Right renal pelvis (tissue), 4 donors: ENCODE measurements at regions not wholly inside any gene's neighbourhood (a gene's known extent, or its start where the extent isn't known, plus 50 kb on each side); places are given as distances from the start of the nearest gene placed in this dataset.
"Not testable (repeated sequence)": the region's sequence is repeated elsewhere in the genome, so short reads cannot be mapped to it uniquely, and the experiment has no call there.

Experiments used
- DNase-seq, 4 donors: peaks; one replicate each; pipeline ENCODE4 v3.0.0-alpha.2; 2013; ENCODE audit warnings: low read depth in 4 of 4, low spot score in 3 of 4, missing footprints in 1 of 4

DNA sequence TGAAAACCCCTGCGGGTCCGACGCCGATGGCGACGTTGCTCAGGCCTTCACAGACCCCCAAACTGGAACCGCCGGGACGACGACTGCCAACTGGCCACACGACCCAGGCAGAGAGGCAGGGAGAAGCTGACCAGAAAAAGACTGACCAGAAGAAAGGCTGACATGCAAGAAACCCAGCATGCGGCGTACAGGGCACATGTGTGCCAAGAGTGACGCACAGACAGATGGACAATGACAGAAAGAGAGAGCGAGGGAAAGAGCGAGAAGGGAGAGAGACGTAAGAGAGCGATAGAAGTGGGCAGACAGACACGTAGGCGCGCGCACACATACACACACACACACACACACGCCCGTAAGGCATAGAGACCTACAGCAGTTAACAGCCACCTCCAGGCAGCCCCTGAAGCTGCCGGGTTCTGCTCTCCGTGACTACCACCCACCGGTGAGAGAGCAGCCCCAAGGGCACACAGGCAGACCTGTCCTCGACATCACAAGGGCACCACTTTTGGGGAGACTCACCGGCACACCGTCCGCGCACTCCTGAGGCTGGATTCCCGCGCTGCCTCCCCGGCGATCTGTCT, 67.2 kb upstream of the ZNF527 start:
- DNase-seq, result no peak

- no peak for DNase-seq
Measured at GRCh38 chr19:37304190-37304883, 66.6 kb upstream of the ZNF527 start.

GRCh38 chr19:37304884-37305255, 66.0 kb upstream of the ZNF527 start:
- DNase-seq, result no peak

GRCh38 chr19:37306383-37306963, 64.4 kb upstream of the ZNF527 start:
- no peak for DNase-seq

DNA sequence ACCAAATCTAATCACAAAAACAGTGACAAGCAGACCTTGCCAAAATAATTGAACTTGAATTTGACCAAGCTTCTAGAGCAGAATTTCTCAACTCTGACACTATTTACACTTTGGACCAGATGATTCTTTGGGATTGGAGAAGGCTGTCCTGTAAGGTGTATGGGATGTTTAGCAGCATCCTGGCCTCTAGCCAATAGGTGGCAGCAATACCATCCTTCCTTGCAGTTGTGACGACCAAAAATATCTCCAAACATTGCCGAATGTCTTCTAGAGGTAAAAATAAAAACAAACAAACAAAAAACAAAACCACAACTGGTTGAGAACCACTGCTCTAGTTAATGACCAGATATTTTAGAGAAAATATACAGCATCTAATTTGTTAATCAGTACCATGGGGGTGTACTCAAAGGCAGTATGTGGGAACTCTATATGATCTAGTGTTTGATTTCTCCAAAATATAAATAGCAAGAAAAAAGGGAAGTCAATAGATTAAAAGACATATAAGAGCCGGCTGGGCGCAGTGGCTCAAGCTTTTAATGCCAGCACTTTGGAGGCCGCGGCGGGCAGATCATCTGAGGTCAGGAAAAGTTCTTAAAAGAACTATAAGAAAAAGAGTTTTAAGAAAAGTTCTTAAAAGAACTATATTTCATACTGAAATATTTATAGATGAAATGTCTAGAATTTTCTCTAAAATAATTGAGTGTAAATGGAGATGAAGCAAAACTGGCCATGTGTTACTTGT, 60.9 kb upstream of the ZNF527 start:
- no peak for DNase-seq

GRCh38 chr19:37312531-37313334, 58.2 kb upstream of the ZNF527 start:
- not testable (repeated sequence) for DNase-seq

DNA sequence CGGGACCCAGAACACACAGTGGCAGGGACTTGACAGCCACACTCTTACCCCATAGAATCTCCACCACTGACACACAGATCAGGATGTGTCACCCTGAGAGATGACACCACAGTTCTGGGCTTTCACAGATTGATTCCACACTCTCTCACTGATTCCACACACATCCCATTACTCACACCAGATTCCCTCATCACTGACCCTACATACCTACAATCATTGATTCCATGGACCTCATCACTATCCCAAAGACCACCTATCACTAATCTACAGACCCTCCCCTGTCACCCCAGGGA, 57.6 kb upstream of the ZNF527 start:
- no peak for DNase-seq

- DNase-seq, result peak; percentile 90 to 97 (median 94)
Measured at GRCh38 chr19:37317403-37318209, 53.3 kb upstream of the ZNF527 start.

DNA sequence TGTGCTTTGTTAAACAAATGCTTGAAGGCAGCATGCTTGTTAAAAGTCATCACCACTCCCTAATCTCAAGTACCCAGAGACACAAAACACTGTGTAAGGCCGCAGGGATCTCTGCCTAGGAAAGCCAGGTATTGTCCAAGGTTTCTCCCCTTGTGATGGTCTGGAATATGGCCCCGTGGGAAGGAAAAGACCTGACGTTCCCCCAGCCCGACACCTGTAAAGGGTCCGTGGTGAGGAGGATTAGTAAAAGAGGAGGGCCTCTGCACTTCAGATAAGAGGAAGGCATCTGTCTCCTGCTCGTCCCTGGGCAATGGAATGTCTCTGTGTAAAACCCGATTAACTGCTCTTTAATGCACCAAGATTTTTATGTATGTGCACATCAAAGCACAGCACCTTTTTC, 49.9 kb upstream of the ZNF527 start:
- DNase-seq, result not testable (repeated sequence)
